CD4-positive, alpha-beta T cell treated with Interleukin-15 for 1 hour (primary cell): ENCODE measurements at regions not wholly inside any gene's neighbourhood (a gene's known extent, or its start where the extent isn't known, plus 50 kb on each side); places are given as distances from the start of the nearest gene placed in this dataset.
"Not testable (repeated sequence)": the region's sequence is repeated elsewhere in the genome, so short reads cannot be mapped to it uniquely, and the experiment has no call there.

Source experiments
- DNase-seq: peaks from one replicate; pipeline ENCODE4 v3.0.0-alpha.2; 2020

DNA sequence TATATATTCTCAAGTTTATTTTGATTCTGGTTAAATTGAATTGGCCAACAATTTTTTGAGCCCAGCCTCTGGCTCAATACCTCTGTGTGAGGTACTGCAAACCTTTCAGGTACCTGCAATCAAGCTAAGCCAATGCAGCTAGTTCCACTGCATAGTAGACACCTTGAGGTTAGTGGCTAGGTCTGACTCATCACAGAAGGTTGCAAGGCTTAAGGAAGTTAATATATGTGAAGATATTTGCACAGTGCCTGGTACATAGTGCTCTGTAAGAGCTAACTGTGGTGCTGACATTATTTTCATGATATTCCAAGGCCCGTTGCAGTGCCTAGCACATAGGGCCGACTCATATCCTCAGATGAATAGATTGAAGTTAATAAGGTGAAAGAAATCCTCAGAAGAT is 330.5 kb upstream of the KAZN start:
- no peak for DNase-seq

DNA sequence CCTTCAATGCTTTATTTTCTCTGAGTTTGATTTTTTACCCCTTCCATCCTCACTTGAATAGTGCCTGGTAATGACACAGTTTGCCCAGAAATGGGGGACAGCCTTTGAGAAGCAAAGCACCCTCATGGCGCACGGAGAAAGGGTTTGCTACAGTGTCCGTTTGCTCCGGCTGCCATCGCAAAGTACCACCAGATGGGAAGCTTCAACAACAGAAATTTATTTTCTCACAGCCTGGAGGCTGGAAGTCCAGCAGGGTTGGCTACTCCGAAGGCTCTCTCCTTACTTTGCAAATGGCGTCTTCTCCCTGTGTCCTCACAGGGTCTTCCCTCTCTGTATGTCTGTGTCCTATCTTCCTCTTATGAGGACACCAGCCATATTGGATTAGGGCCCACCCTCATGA is 327.7 kb upstream of the KAZN start:
- DNase-seq: no peak

DNA sequence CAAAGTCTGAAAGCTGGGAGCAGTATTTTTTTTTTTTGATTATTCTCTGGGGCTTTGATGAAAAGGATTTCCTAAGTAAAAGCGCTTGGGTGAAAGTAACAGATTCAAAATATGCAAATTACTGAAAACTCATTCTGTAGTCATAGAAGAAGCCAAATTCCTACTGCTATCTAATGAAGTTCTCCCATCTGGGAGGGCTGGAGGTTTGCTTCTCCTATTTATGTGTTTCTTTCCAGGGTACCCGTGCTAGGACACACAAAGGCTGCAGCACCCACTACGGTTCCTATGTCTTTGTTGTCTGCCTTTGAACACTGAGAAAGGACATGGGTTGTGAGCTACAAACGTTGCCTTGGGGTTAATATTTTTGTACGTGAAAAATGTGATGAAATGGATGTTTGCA is 324.7 kb upstream of the KAZN start:
- no peak for DNase-seq

DNA sequence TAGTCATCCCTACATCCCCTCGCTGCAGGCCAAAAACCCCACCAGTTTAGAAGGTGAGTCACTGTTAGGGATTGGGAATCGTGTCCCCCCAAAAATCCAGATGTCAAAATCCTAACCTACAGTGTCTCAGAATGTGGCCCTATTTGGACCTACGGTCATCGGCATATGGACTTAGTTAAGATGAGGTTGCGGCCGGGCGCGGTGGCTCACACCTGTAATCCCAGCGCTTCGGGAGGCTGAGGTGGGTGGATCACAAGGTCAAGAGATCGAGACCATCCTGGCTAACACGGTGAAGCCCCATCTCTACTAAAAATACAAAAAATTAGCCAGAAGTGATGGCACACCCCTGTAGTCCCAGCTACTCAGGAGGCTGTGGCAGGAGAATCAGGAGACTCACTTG is 318.6 kb upstream of the KAZN start:
- DNase-seq: not testable (repeated sequence)

DNA sequence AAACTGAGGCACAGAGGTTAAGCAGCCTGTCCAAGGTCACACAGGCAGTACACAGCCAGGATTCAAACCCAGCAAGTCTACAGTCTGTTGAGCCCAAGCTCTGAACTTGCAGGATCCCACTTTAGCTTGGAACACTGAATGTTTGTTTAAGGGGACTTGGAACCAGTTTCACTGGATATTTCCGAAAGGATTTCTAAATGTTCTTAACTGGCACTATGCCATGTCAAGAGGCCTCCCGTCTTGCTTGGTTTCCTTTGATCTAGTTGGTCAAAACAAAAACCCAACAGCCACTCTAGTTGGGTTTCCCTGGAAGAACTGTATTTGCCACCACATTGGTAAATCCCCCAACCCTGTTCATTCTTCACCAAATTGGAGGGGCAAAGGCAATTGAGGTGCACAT is 317.6 kb upstream of the KAZN start:
- no peak for DNase-seq

DNA sequence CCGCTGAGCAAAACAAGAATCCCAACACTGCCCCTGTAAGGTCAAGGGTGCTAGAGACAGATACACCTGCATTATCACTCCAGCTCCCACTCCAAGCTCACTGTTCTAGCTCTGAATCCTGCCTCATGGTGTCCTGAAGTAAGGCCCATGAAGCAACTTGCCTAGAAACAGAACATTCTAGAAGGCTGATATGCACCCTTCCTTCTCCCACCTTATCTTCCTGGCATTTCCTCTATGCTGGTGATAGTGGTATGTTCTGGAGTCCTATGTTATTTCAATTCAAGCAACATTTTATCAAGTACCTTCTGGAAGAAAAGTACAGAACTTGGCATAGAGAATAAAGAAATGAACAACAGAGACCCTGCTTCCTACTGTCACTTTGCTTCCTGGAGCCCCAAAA is 317.1 kb upstream of the KAZN start:
- no peak for DNase-seq

DNA sequence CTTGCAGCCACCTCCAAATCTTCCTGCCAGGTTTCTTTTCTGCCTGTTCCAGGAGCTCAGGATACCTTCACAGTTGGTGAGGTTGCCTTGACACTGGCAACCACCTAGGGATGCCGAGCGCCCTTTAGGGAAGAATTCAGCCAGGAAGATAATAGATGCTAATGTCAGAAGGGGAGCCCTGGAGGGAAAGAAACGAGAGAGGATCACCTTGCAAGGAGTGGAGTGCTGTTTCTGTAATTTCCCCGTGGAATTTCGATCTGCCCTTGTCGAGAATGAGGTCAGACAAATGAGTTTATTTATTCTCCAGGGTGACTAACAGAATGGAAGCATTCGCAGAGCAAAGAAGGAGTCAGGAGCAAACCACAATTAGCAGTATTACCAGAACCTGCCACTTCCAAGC is 315.8 kb upstream of the KAZN start:
- DNase-seq: no peak

DNA sequence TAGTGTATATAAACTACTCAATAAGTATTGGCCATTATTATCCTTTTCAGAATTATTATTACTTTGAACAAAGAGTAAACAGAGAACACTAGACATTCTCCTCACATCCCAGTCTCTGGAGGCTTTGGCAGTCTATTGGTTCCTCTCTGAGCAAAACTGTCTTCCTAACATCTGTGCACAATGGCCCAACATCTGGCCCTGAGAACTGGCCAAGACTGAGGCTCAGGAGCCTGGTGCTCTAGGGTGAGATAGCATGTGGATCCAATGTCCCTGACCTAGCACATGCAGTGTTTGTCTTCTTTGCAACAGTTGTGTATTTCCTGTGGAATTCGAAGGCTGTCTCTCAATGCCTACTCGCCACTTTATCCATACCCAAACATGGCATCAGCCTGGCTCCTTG is 313.2 kb upstream of the KAZN start:
- no peak for DNase-seq

DNA sequence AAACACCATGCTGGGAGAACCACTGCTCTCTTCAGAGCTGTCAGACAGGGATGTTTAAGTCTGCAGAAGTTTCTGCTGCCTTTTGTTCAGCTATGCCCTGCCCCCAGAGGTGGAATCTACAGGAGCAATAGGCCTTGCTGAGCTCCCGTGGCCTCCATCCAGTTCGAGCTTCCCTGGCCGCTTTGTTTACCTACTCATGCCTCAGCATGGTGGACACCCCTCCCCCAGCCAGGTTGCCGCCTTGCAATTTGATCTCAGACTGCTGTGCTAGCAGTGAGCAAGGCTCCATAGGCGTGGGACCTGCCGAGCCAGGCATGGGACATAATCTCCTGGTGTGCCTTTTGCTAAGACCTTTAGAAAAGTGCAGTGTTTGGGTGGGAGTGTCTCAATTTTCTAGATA is 307.3 kb upstream of the KAZN start:
- DNase-seq: not testable (repeated sequence)

DNA sequence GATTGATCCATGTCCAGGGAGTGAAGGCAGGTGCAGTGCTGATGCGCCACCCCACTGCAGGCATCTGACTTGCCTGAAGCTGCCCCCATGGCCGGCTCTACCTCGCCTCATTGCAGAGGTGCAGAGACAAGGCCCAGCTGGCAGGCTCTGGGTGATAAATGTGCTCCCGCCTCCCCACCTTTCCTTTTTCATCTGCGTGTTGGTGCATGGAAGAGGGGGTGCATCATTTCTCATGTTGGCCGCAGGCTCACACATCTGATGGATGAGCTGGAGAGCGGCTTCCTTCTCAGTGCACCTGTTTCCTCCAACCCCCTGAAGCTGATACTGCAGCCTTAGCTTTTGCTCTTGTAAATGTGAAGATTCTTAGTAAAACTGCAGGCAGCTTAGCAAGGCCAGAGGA is 306.0 kb upstream of the KAZN start:
- DNase-seq: no peak

DNA sequence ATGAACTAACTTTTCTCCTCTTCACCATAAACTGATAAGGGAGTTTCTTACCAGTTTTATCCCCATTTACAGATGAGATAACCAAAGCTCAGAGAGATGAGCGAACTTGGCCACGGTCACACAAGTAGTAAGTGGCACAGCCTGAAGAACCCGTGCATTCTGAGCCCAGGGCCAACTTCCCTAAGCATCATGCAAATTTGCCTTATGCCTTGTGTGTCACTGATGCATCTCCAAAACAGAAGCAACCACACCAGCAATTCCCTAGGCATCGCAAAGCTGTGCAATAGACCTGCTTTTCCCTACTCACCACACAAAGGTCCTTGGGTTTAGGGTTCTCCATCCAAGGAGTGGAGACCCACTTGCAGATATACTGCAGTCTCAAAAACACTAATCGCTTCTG is 304.5 kb upstream of the KAZN start:
- DNase-seq: no peak

DNA sequence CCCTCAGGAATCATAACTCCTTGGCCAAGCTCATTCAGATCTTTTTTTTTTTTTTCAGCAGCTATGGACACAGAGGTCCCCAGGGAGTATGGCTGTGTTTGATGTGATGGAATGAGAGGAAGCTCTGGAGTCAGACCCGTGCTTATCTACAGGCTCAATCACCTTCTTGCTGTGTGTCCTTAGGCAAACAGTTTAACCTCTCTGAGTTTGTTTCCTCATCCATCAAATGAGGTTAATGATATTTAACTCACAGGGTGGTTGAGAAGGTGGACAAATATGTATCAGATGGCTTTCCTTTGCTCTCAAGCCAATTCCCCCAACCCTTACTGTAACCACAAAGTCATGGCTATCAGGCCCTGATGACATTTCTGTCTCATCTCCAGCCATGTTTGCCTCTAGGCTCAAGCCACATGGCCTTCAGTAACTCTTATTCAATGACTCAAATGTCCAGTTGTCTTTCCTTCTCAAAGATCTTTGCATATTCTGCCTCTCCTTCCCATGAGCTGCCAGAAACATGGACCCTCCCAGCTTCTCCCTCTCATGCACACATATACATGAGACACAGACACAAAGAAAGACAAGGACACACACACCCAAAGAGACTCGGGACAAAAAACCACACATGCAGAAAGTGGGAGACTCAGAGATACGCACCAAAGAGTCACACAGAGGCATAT is 303.5 kb upstream of the KAZN start:
- no peak for DNase-seq

DNA sequence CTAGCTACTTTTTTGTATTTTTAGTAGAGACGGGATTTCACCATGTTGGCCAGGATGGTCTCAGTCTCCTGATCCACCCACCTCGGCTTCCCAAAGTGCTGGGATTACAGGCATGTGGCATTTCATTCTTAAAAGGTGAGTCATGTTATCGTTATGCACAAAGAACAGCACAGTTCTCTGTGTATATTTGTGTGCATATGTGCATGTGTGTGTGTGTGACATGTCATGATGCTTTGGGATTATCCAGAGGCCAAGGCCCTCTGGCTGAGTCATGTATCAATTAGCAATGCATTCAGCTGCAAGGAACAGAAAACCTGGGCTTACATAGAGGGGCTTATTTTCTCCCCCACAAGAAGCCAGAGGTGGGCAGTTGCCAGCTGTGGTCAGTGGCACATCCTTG is 301.7 kb upstream of the KAZN start:
- no peak for DNase-seq

DNA sequence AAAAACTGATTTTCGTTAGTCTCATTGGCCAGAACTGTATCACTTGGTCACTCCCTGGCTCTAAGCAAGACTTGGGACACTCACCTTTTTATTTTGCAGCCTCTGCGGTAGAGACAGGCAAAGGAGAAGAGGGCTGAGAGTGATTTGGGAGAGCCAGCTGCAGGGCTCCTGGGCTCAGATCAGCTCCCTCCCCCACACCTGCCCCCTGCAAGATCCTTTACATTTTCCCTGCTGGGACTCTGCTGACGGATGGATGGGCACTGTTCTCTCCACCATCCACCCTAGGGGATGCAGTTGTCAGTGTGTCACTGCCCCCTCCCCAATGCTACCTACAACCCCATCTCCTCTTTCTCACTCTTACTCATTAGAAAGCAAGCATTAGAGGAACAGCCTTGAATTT is 301.1 kb upstream of the KAZN start:
- DNase-seq: no peak

DNA sequence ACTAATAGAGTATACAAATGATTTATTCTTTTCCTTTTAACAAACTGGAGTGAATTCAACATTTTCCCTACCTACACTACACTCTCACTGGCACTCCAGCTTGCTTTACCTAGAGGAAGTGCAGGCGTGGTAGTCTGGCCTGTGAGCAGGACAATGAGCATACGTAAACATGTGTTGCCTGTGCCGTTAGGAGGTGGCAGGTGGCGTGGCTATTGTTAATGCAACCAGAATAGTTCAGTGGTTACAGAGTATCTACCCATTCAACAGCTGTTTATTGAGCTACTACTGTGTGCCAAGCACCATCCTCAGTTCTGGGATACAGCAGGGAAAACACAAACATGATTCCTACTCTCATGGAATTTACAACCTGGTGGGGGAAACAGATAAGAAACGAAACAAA is 299.7 kb upstream of the KAZN start:
- no peak for DNase-seq

DNA sequence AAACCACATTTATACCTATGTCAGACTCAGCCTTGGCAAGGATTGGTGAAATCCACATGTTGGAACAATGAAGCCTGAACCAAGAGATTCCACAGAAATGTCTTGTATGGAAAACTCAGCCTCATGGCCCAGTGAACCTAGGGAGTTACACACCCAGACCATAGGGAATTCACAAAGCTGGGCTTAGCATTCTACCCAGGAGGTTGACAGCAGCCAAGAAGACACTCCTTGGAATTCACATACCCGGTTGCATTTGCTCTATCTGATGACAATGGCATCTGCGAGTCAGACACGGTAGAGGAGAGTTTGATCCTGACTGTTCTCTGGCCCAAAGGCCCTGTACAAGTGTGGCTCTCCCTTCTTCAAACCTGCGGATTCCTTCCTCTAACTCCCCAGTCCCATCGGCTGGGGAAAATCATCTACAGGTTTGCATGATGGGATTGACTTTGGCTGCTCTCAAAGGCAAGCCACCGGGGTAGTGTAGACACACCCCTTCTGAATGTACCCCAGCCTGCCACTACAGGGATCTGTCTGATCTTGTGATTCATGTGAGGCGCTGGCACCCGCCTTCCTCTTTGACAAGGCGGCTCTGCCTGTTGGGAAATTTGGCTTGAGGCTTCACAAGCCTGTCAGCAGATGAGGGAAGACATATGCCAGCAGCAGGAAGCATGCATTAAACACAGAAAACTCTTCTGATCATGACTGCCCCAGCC is 297.3 kb upstream of the KAZN start:
- DNase-seq: no peak

DNA sequence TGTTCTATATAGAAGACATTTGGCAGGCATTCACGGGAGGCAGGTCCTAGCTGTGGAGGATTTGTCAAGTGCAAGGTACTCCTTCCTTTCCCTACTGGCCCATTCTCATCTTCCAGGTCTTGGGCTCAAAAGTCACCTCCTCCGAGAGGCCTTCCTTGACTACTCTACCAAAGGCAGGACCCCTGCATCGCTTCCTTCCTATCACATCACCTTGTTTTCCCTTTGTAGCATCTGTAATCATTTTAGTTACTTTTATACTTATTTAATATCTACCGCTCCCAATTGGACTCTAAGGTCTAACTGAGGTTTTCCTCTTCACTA is 296.8 kb upstream of the KAZN start:
- no peak for DNase-seq

DNA sequence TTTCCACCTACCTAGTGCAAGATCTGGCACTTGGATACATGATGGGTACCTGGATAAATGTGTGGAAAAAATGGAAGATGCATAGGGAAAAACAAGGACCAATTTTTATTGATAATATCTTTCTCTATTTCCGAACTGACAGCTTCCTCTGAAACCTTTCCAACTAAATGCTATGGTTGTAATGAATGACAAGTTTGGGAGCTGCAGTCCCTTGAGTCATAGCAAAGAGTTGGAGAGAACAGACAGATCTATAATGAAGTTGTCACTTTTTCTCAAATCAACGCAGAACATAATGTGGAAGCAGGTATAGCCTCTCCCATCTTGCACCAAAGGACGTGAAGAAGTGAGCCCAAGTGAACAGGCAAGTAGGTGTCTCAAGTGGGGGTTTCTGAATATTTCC is 296.5 kb upstream of the KAZN start:
- no peak for DNase-seq

DNA sequence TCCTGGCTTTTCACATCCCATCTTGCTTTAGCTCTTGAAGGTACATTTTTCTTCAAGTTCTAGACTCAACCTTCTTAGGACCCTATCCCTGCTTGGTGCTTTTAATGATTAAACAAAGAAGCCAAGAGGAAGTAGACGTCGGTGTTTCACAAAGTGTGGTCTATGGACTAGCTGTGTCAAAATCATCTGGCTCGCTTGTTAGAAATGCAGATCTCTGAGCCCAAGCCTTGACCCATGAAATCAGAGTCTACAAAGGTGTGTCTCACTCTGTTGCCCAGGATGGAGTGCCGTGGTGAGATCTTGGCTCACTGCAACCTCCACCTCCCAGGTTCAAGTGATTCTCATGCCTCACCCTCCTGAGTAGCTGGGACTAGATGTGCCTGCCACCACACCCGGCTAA is 295.5 kb upstream of the KAZN start:
- no peak for DNase-seq

DNA sequence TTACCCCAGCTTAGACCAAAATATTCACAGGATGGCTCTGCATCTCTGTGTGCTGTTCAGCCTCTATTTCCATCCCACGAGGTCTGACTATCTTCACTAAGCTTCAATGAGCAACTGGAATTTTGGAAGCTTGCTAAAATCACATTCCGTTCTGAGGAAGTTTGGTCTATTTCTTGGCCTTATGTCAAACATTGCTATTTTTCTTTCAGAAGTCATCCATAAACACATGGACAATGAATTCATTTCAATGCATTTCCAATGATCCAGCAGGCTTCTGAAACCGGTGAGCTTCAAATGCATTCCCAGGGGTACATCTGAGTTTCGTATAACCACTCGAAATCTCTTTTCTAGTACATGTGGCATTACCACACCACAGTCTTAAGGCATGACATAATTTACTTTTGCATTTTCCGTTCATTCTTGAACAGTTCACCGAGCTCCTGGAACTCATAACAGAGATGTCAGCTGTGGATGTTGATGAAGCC is 294.1 kb upstream of the KAZN start:
- no peak for DNase-seq

DNA sequence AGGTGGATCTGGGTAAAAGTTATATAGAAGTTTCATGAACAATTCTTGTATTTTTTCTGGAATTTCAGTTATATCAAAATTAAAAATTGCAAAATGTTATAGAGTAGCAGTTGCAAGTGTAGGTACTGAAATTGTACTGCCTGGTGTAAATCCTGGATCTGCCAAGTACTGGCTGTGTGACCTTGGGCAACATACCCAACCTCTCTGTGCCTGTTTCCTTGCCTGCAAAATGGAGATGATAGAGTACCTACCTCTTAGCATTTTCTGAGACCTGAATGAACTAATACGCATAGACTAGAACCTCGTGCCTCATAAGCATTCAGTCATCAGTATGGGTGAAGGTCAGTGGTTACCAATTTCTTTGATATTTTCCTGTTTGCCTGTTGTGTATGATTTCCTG is 290.0 kb upstream of the KAZN start:
- no peak for DNase-seq

DNA sequence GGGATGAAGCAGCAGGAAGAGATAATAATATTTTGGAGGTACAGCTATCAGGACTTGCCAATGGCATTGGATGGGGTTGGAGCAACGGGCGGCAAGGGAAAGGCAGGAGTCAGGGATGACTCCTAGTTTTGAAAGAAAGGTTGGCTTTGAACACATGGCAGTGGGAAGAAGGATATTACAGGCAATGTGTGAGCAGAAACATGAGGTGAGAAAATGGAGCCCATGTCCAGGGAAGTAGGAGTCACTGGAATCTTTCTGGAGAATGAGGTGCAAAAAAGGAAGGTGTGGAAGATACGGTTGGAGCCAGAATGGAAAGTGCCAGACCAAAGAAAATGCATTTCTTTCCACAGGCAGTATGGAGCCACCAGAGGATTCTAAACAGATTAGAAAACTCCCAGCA is 288.5 kb upstream of the KAZN start:
- DNase-seq: no peak

DNA sequence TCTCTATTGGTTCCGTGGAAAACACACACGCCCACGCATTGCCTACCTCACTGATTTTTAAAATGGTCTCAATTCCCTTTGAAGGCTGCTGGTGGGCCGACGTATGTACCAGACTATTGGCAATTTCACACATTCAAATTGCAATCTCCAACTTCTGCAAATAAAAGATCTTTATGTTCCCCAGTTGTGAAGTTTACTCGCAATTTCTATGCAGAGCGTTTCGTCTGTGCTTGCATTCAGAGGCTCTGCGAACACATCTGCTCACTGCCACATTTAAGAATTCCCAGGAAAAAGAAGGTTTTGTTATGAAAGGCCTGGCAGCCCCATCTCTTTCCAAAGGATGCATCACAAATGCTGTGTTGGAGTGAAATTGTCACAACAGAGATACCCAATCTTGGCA is 288.0 kb upstream of the KAZN start:
- DNase-seq: no peak

DNA sequence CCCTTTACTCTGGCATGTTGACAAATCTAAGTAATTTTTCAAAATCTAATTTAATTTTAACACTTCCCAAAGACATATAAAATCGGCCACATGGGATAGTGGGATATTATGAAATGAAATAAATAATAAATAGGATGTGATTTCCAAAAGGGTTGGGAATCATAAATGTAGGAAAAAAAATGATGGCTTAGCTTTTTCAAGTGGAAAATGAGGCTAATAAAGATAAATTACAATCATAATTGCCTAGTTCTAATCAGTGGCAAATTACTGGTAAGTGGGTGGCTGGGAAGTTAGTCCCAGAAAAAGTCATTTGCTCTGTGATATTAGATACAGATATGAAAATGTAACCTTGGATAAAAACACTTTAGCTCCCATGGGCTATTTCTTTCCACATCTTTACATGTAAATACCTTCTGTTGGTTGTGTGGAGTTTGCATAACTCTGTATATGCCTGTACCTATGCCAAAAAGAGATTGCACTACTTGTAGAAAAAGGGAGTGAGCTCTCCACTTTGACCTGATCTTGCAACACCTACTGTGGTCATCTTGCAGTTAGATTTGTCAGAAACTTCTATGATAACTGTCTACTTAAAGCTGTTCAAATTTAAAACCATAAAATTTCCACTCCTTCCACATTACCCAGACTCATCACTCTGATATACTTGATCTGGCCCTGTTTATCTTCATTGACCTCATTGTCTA is 284.6 kb upstream of the KAZN start:
- DNase-seq: no peak

DNA sequence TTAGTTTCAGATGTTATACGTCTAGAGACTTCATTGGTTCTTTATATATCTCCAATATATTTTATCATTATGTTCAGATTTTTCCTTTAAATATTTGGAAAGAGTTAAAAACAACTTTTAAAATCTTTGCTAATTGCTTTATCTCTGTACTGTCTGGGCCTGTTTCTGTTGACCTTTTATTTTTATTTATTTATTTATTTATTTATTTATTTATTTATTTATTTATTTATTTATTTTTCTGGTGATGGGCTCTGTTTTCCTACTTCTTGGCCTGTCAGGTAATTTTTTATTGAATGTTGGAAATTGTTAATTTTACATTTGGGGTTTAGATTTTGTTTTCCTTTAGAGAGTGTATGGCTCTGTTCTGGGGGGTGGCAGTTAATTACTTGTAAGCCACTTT is 279.7 kb upstream of the KAZN start:
- no peak for DNase-seq
